ENCODE measurements at regions not wholly inside any gene's neighbourhood (a gene's known extent, or its start where the extent isn't known, plus 50 kb on each side); places are given as distances from the start of the nearest gene placed in this dataset.

DNA sequence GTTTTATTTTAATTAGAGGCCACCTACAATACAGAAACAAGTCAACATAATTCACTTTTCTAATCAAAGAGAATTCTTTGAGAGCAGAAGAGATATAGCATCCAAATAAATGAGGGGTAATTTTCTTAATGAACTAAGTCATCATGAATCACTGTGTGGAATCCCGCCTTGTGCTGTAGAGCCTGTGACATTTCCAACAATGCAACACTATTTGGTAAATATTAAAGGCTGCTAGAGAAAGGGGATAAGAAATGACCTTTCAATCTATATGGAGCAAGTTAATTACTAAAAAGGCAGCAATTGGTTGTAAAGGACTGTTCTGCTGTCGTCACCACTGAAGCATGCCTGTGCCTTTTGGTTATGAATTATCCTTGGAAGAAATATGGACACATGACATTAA is 345.7 kb upstream of the MAF start:
- TF ChIP-seq, protein P1, sequence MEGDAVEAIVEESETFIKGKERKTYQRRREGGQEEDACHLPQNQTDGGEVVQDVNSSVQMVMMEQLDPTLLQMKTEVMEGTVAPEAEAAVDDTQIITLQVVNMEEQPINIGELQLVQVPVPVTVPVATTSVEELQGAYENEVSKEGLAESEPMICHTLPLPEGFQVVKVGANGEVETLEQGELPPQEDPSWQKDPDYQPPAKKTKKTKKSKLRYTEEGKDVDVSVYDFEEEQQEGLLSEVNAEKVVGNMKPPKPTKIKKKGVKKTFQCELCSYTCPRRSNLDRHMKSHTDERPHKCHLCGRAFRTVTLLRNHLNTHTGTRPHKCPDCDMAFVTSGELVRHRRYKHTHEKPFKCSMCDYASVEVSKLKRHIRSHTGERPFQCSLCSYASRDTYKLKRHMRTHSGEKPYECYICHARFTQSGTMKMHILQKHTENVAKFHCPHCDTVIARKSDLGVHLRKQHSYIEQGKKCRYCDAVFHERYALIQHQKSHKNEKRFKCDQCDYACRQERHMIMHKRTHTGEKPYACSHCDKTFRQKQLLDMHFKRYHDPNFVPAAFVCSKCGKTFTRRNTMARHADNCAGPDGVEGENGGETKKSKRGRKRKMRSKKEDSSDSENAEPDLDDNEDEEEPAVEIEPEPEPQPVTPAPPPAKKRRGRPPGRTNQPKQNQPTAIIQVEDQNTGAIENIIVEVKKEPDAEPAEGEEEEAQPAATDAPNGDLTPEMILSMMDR (IDR thresholded peaks at IDR 0.05): no peak
- TF ChIP-seq, protein P2, sequence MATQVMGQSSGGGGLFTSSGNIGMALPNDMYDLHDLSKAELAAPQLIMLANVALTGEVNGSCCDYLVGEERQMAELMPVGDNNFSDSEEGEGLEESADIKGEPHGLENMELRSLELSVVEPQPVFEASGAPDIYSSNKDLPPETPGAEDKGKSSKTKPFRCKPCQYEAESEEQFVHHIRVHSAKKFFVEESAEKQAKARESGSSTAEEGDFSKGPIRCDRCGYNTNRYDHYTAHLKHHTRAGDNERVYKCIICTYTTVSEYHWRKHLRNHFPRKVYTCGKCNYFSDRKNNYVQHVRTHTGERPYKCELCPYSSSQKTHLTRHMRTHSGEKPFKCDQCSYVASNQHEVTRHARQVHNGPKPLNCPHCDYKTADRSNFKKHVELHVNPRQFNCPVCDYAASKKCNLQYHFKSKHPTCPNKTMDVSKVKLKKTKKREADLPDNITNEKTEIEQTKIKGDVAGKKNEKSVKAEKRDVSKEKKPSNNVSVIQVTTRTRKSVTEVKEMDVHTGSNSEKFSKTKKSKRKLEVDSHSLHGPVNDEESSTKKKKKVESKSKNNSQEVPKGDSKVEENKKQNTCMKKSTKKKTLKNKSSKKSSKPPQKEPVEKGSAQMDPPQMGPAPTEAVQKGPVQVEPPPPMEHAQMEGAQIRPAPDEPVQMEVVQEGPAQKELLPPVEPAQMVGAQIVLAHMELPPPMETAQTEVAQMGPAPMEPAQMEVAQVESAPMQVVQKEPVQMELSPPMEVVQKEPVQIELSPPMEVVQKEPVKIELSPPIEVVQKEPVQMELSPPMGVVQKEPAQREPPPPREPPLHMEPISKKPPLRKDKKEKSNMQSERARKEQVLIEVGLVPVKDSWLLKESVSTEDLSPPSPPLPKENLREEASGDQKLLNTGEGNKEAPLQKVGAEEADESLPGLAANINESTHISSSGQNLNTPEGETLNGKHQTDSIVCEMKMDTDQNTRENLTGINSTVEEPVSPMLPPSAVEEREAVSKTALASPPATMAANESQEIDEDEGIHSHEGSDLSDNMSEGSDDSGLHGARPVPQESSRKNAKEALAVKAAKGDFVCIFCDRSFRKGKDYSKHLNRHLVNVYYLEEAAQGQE (IDR thresholded peaks at IDR 0.05; ENCODE audit: insufficient read depth in 1 of 2, low read depth in 2 of 2, low read length in 1 of 2): no peak
